NCI-H146 (cell line): ENCODE measurements at regions not wholly inside any gene's neighbourhood (a gene's known extent, or its start where the extent isn't known, plus 50 kb on each side); places are given as distances from the start of the nearest gene placed in this dataset.
"Not testable (repeated sequence)": the region's sequence is repeated elsewhere in the genome, so short reads cannot be mapped to it uniquely, and the experiment has no call there.

Experiments
- DNase-seq: peaks from one replicate; lab custom pipeline; 2025; lab: John Stamatoyannopoulos, UW

- DNase-seq: no peak
Measured at GRCh38 chr18:60893355-60894097, 439.7 kb upstream of the CDH20 start.

DNA sequence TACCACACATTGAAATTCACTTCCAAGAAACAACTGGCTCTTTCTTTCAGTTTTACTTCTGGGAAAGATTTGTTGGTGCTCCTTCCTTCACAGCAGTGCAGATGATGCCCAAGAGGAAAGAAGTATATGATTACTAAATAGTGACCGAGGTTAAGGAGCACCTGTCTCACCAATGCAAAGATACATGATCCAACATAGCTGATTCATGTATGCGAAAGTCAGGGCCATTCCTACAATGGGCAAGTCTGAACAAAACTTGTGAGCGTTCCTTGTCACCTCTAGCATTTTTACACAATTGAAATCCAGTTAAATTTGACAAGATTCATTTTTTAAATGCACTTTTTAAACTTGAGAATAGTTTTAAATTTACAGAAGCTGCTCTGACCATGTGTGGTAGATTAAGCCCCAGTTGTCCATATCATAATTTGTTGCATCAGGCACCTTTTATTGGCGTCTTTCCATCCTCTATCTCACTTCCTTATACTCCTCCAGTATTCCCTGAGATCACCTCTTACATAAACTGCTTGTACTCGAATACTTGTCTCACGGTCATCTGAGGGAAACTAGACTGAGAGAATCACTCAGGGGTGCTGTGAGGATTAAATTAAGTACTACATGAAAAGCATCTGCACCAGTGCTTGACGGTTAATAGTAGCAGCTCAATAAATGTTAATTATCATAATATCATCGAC lies 438.8 kb upstream of the CDH20 start:
- DNase-seq: no peak

- no peak for DNase-seq
Measured at GRCh38 chr18:60895181-60895580, 438.0 kb upstream of the CDH20 start.

GRCh38 chr18:60898111-60898510 lies 435.1 kb upstream of the CDH20 start:
- DNase-seq: no peak

DNA sequence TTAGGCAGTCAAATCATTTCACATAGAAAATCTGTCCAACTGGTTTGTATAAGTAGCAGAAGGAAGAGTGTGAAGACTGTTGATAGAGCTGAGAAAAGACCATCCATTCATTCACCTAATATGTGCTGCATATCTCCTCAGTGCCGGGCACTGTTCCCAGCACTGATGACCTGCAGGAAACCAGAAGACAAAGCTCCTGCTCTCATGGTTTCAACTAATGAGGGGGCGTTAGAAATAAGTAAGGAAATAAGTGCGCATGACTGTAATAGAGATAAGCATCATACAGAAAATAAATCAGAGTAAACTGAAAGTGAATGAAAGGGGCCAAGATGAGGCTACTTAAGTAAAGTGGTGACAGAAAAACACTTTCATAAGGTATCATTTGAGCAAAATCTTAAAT lies 427.5 kb upstream of the CDH20 start:
- DNase-seq: no peak

DNA sequence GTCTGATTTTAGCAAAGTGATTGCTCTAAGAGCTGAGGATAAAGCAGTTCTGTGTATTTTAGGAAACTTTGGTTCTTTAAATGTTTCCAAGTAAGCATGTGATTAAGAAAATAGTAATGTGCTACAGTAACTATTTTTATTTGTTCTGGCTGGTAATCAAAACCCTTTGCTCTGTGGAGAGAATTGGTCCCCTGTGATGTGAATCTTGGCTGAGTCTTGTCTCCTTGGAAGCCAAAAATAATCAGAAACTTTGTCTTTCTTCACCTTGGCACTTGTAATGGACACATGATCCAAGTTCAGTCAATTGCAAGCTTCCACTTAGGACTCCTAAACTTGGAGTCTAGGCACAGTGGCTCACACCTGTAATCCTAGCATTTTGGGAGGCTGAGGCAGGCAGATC lies 422.7 kb upstream of the CDH20 start:
- DNase-seq: no peak

DNA sequence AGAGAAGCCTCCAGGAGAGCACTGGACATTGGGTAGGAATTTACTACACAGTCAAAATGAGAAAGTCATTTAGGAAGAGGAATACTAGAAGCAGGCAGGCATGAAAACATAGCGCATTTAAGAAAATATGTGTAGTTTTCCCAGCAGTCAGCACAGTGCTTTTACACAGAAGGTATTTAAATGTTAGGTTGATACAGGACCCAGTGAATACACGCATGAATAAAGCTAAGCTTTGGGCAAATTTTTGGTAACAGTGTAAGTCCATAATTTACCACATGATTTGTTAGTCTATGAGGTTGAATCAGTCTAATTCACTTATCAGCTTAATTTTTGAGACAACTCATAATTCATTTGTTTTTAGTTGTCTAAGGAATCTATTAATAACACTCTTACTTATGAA lies 421.7 kb upstream of the CDH20 start:
- no peak for DNase-seq

DNA sequence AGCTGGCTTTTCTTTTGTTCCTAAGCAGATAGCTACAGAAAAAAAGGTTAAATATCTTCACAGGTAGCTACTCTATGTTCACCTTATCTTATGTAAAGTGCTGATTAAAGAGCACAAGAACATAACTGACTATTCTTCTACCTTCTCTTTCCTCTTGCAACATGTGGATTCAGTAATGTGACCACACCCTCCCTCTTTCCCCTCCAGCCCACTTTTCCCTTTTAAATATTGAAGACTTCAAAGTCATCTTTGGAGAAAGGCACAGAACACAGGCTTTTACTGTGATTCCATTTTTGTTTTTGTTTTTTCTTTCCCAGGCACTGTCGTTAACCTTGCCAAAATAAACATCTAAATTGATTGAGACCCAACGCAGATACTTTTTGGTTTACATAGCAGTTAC lies 418.1 kb upstream of the CDH20 start:
- DNase-seq: no peak

- DNase-seq: not testable (repeated sequence)
Measured at GRCh38 chr18:60918862-60919261, 414.4 kb upstream of the CDH20 start.

DNA sequence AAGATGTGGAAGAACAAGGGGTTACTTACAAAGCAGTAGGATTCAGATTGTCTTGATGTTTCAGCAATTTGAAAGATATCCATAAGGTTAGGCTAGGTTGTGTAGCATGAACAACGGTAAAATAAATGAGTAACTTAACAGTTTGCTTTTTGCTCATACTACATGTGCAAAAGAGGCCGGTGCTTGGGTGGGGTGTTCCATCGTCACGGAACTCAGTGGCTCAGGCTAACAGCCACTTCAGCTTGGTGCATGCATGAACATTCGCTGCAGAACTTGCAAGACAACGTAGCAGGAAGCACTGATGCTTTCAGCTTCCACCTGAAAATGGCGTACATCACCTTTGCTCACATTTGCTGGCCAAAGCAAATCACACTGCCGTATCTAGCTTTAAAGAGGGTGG lies 407.3 kb upstream of the CDH20 start:
- DNase-seq: no peak

DNA sequence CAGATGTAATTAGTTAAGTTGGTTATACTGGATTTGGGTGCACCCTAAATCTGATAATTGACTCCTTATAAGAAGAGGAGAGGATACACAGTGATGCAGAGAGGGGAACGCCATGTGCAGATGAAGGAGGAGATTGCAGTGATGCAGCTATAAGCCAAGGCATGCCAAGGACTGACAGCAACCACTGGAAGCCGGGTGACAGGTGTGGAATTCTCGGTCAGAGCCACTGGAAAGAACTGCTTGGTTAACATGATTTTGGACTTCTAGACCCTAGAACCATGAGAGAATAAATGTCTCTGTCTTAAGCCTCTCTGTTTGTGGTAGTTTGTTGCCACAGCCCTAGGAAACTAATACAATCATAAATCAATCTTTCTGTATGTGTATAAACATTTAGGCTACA lies 403.3 kb upstream of the CDH20 start:
- no peak for DNase-seq

GRCh38 chr18:60935041-60935910 lies 398.0 kb upstream of the CDH20 start:
- DNase-seq: no peak

DNA sequence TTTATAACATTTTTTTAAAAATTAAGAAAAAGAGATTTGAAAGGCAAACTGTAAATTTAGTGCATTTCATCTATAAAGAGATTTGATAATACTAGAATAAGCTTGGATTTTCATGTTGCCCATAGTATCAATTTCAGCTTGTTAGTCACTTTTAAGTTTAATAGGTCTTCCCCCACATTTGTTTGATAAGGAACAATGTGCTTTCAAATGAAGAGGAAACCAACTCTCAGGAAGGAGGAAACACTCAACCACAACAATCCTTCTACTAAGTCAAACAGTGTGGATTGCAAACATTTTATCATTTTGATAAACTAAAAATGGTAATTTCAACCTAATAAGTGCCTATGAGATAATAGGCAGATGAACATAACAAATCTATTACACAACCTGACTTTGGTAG lies 397.1 kb upstream of the CDH20 start:
- DNase-seq: no peak

GRCh38 chr18:60943297-60943696 lies 389.9 kb upstream of the CDH20 start:
- DNase-seq: peak; percentile 14

- no peak for DNase-seq
Measured at GRCh38 chr18:60950634-60951033, 382.6 kb upstream of the CDH20 start.

DNA sequence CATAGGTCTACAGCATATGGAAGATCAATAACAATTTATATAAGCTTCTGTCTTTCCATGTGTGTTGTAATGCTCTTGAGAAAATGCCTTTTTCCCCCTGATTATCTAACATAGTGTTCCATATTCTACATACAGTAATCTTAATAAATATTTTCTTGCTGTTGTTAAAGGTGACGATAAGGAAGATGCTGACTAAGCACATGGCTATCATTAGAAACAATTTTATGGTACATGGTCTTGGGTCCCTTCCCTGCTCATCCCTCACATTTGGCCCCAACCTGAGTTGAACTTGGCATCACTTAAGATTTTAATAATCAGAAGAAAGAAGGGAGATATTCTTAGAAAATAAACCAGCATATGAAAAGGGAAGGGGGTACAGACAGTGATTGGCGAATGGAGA lies 382.1 kb upstream of the CDH20 start:
- no peak for DNase-seq

DNA sequence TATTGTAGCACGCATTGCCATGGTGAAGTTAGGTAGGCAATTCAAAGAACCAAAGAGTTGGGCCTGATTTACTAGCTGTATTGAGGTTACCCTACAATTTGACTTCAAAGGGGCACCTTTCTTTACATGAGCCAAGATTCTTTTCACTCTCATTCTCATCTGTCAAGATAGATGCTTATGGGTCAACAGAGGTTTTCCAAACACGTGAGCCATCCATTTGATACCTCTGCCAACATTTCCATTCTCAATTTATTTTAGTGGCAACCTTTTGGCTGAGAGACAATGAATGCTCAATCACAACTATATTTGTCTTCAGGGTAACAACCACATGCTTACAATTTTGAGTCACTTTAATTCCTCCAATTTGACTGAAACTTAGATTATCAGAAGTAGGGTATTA lies 370.6 kb upstream of the CDH20 start:
- no peak for DNase-seq

DNA sequence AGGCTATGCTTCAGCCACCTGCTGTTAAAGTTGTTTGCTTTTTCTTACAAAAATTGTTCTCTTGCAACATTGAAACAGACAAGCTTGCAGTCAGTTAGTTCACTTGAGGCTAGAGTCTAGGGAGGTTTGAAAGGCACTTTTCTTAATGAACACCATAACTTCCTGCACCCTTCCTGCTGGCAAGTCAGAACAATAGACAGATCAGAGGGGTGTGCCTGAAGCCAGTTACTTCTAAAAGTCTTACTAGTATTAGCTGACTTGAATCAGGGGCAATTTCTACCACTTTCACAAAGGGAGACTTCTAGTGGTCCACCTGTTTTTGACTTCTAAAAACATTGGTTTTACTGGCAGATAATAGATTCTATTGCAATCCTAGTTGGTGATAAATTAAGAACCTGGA lies 367.4 kb upstream of the CDH20 start:
- peak; percentile 37 for DNase-seq

DNA sequence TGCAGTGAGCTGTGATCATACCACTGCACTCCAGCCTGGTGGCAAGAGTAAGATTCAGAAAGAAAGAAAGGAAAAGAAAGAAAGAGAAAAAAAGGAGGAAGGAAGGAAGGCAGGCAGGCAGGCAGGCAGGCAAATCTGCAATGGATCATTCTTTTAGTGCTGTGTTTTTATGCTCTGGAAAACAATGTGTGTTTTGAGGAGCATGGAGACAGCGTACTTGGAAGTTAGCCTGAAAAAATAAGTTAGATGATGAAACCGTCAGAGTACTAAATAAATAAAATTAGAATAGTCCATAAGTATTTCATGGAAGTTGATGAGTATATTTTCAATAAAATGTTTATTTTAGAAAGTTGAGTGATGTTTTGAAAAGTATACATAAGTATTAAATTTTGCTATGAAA lies 366.4 kb upstream of the CDH20 start:
- no peak for DNase-seq

GRCh38 chr18:60975420-60975819 lies 357.8 kb upstream of the CDH20 start:
- DNase-seq: no peak

DNA sequence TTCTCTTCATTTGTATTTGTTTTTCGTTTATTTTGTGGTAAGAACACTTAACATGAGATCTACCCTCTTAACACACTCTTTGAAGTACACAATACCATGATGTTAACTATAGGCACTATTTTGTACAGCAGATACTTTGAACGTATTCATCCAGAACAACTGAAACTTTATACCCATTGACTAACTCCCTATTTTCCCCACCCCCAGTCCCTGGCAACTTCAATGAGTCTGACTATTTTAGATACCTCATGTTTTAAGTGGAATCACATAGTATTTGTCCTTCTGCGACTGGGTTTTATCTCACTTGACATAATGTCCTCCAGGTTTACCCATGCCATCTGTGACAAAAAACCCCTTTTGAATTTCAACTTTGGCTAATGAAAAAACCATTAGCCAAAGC lies 356.3 kb upstream of the CDH20 start:
- no peak for DNase-seq

DNA sequence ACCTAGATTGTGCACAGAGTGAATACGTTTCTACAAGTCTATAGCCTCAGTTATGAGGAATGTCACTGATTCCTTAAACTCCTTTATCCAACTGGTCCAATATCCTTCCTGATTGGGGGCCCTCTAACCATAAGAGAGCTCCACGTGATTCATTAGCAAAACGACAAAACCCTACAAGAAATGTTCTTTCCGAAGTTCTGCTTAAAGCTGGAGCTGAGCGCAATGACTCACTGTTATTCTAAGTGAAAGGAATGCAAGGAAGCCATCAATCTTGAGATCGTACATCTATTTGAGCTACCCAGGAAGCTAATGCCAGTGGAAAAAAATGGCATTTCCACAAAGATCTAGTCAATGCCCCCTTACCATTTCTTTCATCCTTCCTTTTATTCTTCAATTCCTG lies 354.9 kb upstream of the CDH20 start:
- DNase-seq: no peak

GRCh38 chr18:60980422-60981005 lies 352.7 kb upstream of the CDH20 start:
- DNase-seq: no peak
